Fibroblast of the aortic adventitia (primary cell): ENCODE measurements at regions not wholly inside any gene's neighbourhood (a gene's known extent, or its start where the extent isn't known, plus 50 kb on each side); places are given as distances from the start of the nearest gene placed in this dataset.

Source experiments
- DNase-seq: peaks from one replicate; pipeline ENCODE4 v3.0.0-alpha.2; 2010; ENCODE audit warnings: low read depth
- H3K4me3 ChIP-seq: 2 replicates; pipeline ENCODE4 v1.5.1; 2011; ENCODE audit warnings: low read depth, mild to moderate bottlenecking, control low read depth, low read length, moderate library complexity
- TF ChIP-seq, protein P1 (sequence below): IDR thresholded peaks from 2 replicates; pipeline ENCODE4 v1.5.1; 2011; ENCODE audit warnings: mild to moderate bottlenecking, low read length, control low read depth, inconsistent platforms; ENCODE audit not compliant: insufficient read depth

DNA sequence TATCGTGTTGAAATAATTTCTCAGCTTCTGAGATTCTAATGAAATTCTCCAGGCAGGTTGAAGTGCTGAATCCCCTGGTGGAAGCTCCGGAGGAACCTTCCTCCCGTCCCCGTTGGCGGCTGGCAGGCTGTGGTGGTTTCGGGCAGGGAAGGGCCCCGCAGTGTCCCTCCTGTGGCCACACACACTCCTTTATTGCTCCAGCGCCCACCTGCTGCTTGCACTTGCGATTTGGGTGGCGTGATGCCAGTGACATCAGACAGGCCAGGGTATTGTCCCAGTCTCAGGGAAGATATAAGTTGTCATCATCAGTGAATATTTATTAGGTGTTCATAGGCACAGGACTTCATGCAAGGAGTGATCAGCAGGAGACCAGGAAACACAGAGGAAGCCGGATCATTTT lies 530.4 kb downstream of the QKI start:
- TF ChIP-seq, protein P1, sequence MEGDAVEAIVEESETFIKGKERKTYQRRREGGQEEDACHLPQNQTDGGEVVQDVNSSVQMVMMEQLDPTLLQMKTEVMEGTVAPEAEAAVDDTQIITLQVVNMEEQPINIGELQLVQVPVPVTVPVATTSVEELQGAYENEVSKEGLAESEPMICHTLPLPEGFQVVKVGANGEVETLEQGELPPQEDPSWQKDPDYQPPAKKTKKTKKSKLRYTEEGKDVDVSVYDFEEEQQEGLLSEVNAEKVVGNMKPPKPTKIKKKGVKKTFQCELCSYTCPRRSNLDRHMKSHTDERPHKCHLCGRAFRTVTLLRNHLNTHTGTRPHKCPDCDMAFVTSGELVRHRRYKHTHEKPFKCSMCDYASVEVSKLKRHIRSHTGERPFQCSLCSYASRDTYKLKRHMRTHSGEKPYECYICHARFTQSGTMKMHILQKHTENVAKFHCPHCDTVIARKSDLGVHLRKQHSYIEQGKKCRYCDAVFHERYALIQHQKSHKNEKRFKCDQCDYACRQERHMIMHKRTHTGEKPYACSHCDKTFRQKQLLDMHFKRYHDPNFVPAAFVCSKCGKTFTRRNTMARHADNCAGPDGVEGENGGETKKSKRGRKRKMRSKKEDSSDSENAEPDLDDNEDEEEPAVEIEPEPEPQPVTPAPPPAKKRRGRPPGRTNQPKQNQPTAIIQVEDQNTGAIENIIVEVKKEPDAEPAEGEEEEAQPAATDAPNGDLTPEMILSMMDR: no peak
- DNase-seq: no peak

DNA sequence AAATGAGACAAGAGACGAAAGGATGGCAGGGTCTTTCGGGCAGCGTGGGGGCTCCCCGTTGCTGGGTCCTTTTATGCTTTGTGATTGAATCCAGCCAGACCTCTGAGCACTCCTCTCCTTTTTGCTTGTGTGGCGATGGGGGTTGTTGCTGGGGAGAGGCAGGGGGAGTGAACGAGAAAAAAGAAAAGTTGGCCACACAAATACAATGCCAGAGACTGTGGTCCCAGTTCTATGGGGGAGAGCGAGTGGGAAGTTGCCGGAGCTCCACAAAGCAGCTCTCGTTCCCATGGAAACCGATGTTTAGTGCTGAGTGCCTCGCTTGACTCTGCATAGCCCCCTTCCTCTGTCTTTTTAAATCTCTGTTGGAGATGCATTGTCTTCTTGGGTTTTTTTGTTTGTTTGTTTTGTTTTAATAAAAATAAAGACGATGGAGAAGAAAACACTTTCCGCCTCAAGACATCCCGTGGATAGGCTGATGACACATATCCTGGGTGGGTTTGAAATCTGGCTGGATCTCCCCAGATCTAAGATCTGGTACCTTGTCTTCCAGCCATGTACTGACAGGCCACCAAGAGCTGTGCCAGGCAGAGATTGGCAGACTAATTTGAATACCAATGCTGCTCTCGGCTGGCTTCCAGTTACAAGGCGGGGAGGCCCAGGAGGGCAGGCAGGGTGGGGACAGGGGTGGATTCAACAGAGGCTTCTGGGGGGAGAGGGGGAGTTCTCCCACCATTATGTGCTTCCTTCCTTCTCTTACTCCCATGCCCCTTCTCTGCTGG lies 529.3 kb downstream of the QKI start:
- no peak overlapping the region for H3K4me3 ChIP-seq
- TF ChIP-seq, protein P1: no peak
- DNase-seq: no peak

More for the DNA sequence above, 530.4 kb downstream of the QKI start:
- no peak overlapping the region for H3K4me3 ChIP-seq

DNA sequence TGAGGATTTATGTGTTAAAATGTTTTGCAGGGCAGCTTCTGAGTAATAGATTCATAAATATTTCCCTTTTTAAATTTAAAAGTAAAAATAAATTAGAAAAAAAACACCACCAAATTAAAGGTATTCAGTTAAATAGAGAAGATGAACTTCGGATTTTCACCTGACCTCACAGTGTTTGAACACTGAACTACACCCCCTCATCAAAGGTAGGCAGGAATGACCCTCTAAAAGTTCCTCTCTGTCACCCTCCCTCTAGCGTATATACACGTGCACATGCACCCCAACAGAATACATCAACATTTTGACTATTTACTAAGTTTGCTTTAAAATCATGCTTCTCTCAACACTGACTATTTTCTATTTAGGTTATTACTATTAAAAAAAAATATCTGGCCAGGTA lies 528.3 kb downstream of the QKI start:
- no peak for DNase-seq
- no peak overlapping the region for H3K4me3 ChIP-seq
- TF ChIP-seq, protein P1: no peak

DNA sequence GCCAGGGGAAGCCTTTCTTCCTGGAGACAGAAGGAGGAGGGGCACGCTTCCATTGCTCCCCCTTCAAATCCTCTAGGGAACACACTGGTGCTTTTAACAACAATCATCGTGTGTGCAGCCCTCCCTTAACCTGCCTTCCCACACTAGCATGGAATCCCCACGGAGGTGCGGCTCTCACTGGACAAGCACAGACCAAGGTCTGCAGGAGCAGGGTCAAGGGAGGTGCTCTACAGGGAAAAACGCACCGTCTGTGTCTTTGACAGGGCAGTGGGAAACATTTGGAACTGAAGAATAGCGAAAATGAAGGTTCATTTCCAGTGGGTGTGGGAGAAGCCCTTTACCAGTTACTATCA lies 527.1 kb downstream of the QKI start:
- H3K4me3 ChIP-seq: no peak overlapping the region
- DNase-seq: no peak
- TF ChIP-seq, protein P1: no peak

DNA sequence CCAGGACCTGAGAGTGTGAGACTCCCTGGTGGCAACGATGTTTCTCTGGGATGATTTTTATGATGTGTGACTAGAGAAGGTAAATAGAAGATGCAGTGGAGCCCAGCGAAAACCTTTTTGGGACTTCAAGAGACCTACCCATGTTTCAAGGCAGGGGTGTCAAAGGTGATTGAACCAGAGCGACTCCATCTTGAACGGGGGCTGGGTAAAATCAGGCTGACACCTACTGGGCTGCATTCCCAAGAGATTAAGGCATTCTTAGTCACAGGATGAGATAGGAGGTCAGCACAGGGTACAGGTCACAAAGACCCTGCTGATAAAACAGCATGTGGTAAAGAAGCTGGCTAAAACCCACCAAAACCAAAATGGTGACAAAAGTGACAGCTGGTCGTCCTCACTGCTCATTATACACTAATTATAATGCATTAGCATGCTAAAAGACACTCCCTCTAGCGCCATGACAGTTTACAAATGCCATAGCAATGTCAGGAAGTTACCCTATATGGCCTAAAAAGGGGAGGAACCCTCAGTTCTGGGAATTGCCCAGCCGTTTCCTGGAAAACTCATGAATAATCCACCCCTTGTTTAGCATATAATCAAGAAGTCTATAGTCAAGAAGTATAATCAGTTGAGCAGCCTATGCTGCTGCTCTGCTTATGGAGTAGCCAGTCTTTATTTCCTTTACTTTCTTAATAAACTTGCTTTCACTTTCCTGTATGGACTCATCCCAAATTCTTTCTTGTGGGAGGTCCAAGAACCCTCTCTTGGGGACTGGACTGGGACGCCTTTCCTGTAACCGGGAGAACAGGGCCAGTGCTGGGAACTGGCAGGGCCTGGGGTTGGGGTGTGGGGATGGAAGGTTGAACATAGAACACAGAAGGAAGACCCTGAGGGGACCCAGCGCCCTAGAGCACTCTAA lies 526.4 kb downstream of the QKI start:
- no peak for DNase-seq
- TF ChIP-seq, protein P1: no peak
- no peak overlapping the region for H3K4me3 ChIP-seq

DNA sequence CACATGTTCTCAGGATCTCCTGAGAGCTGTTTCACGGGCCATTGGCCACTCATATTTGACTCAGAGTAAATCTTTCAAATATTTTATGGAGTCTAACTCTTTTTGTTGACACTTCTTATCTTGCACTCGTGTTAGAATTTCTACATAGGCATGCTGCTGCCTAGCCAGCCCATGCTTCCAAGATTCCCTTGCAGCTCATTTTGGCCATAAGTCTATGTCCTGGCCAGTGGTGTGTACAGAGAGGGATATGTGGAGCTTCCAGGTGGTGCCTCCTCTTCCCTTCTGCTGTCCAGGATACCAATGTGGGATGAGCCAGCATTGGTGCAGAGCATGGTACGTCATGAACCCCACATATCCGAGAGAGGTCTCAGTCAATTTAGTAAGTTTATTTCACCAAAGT lies 522.6 kb downstream of the QKI start:
- no peak overlapping the region for H3K4me3 ChIP-seq
- TF ChIP-seq, protein P1: no peak
- DNase-seq: no peak
